ENCODE measurements at regions not wholly inside any gene's neighbourhood (a gene's known extent, or its start where the extent isn't known, plus 50 kb on each side); places are given as distances from the start of the nearest gene placed in this dataset.
"Not testable (repeated sequence)": the region's sequence is repeated elsewhere in the genome, so short reads cannot be mapped to it uniquely, and the experiment has no call there.

DNA sequence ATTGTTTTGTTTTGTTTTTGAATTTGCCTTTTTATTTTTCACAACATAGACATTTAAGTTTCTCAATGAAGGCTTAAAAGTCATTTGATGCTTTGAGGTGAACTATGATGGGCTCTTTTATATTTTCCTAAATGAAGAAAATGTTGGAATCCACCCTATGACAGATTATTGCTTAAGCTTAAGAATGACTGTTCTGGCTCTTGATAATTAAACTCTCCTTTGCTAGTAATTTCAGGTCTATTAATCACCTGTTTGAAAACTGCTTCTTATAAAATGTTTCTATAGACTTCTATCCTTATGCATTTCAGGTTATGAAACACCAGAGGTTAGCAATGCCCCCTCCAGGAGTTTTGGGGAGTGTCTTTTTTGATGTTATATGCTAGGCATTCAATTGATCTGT lies 424.1 kb upstream of the DYNLRB2 start:
- DNase-seq: no peak

DNA sequence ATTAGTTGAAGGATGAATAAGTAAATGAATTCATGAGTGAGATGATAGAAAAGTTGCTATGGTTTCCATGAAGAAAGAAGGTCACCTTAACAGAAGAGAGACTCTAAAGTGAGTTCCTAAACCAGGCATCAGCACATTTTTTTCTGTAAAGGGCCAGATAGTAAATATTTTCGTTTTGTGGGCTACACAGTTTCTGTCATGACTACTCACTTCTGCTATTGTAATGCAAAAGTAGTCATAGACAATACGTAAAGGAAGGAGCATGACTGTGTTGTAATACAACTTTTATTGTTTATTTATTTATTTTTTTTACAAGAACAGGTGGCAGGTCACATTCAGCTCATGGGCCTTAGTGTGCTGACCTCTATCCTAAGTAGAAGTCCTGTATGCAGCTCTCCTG lies 426.1 kb upstream of the DYNLRB2 start:
- DNase-seq: no peak

DNA sequence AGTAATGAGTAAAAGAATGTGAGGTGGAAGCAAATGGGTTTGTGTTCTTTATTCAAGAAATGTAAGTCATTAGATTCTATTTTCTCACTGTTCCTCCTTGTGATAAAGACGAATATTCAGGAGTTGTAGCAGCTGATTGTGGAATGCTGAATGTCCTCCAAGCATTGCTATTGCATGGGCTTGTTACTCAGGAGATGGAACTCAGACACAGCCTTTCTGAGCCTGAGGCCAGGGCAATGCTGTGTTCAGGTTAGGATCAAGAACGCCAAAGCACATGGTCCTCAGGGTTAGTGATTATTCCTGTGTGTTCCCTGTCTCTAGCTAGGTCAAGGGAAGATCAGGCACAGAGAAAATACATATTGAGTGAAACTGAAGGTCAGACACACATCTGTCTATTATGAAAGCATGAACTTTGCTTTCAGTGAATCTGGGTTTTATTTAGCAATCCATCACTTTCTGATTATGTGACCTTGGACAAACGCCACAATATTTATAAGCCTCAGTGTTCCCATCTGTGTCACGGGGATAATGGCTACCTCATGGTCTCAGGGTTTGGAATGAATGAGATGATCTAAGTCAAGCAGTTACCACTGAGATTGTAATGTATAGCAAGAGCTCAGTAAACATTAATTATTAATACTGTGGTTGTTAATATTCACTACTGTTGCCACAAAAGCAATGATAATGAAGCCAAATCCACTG lies 426.8 kb upstream of the DYNLRB2 start:
- no peak for DNase-seq

DNA sequence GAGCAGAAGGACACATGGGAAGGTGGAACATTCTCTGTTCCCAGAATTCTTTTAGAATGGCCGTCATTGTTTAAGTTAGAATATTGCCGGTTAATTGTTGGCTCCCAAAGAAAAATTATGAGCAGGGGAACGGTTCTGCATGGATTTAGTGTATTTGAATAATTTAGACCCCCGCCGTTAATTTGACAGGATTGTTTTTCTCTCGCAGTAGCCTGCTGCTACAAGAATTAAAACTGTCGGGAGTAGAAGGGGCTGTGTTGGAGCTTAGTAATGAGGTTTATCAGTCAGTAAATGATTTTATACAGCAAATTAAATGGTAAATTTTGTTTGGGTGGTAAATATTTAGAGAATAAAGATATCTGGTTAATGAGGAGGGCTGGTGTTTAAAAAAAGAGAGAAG lies 431.2 kb upstream of the DYNLRB2 start:
- DNase-seq: no peak

DNA sequence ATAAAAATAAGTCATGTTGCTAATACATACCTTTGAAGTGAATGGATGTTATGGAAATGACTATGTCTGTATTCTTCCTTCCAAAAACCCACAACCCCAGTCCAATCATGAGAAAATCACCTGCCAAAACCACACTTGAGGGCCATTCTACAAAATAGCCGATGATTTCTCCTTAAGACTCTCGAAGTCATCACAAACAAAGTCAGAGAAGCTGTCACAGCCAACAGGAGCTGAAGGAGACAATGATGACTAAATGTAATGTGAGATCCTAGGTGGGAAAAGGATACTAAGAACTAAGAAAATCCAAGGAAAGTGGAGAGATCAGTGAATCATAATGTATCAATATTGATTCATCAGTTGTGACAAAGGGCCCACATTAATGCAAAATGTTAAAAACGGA lies 432.9 kb upstream of the DYNLRB2 start:
- DNase-seq: no peak

DNA sequence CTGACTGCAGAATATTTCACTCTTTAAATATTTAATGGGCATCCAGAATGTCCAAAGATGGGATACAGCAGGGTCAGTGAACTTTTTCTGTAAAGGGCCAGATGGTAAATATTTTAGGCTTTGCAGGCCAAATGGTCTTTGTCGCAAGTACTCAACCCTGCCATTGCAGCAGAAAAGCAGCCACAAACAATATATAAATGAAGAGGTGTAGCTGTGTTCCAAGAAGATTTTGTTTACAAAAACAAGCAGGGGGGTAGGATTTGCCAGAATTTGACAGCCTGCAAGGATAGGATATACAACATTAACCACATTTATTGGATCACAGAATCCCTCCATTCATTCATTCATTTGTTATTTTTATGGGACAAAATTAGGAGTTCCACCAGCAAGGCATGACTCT lies 435.0 kb upstream of the DYNLRB2 start:
- DNase-seq: no peak

DNA sequence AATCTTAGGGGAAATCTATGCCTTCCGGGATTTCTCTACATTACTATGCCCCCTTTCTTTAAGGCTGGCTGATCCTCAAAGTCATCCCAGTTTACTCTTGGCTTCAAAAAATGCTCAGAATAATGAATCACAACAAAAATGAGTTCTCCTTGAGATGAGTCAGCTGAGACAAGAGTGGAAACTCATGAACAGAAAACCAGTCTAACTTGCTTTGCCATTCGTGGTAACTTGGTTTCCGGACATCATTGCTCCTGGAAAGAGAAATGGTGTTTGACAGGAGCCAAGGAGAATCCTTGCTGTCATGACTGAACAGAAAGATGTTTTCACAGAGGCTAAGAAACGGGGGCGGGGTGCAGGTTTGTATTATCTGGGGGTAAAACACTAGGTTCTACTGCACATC lies 435.6 kb upstream of the DYNLRB2 start:
- DNase-seq: no peak

DNA sequence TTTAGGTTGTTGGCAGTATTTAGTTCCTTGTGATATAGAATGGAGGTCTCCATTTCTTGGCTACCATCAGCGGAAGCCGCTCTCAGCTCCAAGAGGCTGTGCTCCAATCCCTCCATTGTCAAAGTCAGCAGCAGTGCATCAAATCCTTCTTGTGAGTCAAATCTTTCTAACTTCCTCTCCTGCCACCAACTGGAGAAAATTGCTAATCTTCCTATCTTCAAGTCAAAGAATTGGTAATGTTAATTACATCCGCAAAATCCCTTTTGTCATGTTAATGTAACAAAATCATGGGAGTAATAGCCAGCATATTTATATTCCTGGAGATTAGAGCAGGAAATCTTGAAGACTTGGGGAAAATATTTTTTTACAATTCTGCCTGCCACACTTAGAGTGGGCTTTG lies 436.4 kb upstream of the DYNLRB2 start:
- DNase-seq: no peak

DNA sequence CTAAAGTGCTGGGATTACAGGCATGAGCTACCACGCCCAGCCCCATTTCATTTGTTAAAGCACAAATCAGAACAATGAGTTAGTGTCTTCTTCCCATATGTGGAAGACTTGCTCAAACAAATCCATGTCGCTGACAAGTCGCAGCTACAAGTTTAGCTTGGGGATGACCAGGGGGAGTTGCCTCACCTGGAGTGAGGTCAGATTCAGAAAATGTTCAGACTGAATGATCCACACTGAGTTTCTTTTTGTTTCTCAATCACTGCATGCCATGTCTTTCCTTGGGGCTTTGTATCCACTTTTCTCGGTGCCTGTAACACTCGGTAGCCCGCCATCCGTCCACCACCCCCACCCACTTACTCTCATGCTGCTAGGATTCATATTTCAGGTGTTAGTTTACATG lies 437.3 kb upstream of the DYNLRB2 start:
- no peak for DNase-seq

DNA sequence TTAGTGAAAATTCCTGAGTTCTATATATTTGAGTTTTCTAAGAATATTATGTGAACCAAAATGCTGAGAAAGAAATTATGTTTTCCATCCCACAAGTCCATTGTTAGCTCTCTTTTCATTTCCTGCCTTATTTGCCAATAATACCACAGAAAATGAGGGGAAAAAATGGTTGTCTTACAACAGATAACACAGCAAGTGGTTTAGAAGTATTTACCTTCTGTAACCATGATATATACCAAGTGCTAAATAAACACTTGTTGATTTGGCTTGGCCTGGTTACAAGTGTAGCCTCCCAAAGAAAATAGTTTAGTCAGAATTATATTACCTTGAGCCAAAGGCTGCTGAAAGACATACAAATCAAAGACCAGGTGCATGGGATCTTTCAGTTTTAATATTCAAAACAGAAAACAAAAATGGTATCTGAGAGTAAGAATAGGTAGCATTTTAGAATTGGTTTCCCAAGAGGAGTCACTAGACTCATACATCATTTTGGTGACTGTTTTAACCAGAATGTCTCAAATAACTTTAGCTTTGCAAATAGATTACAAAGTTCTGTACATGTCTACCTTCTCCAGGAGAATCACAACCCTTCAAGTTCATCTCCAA lies 439.8 kb upstream of the DYNLRB2 start:
- DNase-seq: no peak

DNA sequence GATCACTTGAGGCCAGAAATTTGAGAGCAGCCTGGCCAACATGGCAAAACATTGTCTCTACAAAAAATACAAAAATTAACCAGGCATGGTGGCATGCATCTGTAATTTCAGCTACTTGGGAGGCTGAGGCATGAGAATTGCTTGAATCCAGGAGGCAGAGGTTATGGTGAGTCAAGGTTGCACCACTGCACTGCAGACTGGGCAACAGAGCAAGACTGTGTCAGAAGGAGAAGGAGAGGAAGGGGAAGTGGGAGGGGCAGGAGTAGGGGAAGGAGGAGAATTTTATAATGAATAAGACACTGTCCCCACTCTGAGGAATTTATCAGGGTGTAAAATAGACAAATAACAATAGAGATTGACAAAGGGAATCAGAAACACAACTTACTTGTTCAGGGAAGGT lies 440.6 kb upstream of the DYNLRB2 start:
- no peak for DNase-seq

DNA sequence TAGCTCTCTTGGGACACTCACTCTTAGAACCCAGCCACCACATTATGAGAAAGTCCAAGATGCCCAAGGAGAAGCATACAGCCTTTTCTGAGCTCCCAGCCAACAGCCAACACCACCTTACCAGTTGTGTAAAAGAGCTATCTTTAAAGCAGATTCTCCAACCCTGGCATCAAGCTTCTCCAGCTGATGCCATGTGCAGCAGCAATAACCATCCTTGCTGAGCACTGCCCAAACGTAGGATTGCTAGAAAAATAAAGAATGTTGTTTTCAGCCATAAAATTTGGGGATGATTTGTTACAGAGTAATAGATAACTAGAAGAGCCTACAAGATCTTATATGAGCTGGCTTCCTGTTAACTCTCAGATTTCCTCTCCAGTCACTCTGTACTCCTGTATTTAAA lies 443.7 kb upstream of the DYNLRB2 start:
- no peak for DNase-seq

DNA sequence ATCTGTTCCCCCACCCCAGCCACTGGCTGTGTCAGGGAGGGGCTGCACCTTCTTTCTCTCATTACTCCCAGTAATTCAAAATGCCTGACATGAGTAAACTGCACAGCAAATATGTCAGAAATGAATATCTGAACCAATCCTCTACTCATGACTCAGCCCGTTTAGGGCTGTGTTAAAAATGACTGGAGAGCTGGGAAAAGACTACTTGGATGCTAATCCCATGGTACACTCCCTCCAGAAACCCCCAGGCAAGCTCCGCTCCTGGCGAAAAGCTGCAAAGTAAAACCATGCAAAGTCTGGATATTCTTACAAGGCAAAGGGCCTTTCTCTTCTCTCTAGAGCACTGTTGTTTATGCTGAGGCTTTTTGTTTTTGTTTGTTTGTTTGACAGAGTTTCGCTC lies 448.1 kb upstream of the DYNLRB2 start:
- DNase-seq: no peak

DNA sequence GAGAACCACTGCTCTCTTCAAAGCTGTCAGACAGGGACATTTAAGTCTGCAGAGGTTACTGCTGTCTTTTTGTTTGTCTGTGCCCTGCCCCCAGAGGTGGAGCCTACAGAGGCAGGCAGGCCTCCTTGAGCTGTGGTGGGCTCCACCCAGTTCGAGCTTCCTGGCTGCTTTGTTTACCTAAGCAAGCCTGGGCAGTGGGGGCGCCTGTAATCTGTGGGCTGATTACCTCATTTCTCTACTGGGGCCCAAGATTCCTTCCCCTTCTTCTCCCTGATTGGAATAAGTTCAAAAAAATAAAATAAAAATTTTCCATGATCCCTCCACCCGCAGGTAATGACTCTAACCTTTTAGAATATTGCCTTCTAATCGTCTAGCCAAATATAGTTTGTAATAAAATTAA lies 449.3 kb upstream of the DYNLRB2 start:
- not testable (repeated sequence) for DNase-seq

DNA sequence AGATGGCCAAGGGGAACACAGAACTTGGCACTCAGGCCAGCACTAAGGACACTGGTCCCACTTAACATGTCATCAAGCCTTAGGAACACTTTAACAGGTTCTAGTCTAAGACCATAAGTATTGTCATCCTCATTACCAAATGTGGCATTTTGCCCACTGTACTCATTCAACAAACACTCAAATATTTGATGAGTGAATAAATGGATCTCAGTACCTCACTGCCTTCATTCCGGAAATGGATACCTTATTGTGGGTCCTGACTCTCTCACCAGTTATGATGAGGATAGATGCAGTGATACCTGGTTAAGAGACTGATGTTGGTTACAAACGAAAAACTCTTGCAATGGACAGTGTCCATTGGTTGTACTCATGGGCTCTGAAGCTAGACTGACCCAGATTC lies 455.2 kb upstream of the DYNLRB2 start:
- DNase-seq: no peak

DNA sequence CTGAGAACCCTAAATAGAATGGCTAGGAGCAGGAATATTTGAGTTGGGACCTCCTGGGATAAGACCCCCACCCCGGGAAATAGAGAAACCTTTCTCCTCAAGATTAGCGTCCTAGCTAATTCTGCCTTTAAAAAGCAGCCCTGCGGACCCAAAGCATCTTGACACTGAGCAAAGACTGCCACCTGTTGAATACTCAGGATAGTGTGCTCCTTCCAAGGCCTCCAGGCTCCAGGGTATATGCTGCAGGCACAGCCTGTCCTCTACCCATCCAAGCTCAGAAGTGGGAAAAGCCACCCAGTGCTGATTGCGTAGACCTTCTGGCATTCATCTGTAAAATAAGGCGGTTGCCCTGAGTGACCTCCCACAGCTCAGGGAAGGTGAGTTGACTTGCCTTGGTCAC lies 456.2 kb upstream of the DYNLRB2 start:
- DNase-seq: no peak

DNA sequence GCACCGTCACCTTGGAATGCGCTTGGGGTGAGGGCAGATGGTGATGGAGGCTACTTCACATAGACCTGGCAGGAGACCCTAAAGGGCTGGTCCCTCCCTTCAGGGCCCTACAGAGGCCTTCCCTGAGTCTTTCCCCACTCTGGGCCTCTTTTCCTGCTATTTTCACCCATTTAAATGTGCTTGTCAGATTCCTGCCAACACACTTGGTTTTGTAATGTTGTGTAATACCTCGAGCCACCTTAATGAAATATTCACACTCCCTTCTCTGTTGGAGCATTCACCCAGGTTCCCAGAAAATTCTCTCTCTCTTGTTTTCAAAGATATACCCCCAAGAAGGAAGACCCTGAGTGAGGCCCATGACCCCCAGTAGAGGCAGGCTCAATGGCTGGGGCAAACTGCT lies 456.6 kb upstream of the DYNLRB2 start:
- no peak for DNase-seq

DNA sequence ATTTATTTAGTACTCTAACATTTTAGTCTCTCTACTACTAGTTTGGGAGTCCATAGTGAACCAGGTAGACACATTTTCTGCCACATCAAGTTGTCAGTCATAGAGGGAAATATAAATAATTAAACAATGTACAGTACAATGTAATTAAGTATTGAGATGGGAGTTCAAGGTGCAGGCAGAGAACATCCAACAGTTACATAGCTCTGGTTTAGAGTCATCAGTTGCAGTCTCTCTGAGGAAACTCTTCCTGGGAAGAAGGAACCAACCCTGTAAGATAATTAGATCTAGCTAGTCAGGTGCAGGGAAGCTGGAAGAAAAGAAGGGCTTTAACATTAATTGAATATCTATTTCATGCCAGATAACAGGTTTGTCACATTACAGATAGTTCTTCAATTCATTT lies 457.9 kb upstream of the DYNLRB2 start:
- no peak for DNase-seq

DNA sequence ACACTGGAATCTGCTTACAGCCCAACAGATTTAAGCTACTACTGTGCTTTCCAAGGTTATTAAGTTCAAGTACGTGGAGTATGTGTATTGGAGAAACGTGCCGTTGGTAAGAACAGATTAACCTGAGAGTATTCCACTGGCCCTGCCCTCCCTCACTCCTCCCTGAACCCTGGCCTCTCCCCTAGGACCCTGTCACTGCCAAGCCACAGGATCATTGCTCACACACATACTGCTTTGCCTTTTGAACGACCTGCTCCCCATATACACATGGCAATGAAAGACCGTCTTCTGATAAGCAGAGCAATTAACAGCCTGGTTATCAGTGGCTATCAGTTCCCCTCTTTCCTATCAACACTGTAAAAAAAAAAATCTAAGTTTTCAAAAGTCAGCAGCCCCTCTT lies 458.9 kb upstream of the DYNLRB2 start:
- no peak for DNase-seq

DNA sequence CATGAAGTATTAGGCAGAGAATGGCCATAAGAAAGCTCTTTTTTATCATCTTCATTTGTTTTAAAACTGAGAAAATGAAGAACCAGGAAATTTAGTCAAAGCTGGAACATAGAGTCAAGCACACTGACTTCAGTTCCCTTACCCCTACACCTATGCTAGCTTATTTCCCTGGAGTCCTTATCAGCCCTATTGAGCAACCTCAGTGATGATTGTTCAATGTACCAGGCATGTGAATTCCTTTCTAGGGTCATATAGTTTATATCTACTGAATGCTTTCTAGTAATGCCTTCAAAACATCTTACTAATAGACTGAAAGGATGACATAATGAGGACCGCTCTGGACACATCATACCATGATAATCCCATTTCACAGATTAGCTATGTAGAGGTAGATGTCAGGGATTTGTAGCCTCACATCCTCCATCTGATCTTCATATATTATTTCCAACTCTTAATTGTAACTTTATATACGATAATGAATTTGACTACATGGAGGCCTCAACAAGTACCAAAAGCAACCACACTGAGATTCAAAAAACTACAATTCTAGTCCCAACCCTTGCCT lies 460.4 kb upstream of the DYNLRB2 start:
- DNase-seq: no peak

DNA sequence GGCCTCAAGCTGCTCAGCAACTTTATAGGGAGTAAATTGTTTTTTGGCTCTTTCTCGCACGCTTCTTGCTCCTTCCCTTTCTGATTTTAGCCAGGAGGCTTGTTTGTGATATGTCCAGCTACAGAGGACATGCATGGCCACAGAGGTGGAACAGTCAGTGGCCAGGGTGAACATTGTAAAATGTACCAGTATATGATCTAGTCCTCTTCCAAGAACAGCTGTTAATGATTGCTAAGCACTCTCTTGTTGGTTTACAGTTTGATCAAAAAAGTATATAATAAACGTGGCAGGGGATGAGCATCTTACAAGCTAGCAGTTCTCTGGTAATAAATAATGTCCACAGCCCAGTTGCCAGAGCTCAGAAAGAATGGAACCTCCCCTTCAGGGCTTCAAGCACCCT lies 461.7 kb upstream of the DYNLRB2 start:
- no peak for DNase-seq

DNA sequence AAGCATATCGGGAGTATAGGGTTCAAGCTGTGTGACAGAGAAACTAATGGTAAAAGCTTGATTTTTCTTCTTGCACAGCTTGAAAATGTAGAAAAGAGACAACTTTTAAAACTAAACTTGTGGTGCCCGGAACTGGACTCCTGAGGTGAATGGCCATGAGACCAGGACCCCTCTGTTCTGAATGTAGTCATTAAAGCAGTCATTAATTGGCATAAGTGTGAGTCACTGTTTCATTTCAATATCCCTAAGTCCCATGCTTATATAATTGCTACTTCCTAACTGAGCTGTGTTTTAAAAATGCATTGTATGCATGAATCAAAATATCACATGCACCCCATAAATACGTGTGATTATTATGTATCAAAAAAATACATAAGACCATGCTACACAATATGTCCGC lies 463.1 kb upstream of the DYNLRB2 start:
- no peak for DNase-seq

DNA sequence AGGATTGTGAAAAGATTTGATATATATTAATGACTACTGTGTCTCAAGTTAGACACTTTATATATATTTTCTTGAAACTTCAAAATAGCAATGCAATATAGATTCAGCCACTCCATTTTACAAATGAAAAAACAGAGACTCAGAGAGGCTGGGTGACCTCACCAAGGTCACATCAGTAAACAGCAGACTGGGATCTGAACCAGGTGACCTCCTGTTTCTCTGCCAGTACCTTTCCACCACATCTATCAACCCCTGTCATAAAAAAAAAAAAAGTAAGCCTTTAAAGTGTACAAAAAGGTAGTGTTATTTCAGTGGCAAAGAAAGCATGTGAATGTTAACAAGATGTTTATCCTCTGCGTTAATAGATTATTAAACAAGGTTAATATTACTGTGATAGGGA lies 466.5 kb upstream of the DYNLRB2 start:
- no peak for DNase-seq

DNA sequence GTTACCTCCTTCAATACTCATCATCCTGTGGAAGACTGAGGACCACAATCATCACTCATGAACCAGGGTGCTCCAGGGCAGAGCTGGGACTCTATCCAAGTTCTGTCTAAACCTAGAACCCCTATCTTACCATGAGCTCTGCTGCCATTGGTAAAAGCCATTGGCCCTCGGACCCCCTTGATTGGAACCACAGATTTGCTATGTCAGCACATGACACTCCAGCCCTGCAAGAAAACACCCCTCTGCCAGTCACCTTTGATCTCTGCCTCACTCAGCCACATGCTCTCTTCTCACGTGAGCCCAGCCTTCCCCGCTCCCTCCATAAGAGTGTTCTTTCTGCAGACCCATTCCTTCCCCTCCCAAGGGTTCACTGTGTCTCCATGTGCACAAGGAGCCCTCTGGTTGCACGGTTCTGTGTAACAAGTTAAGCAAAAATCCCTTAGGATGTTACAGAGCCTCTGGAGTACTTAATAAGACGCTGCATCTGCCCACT lies 468.8 kb upstream of the DYNLRB2 start:
- DNase-seq: no peak
